Right atrium auricular region (tissue), 2 donors: ENCODE measurements at regions not wholly inside any gene's neighbourhood (a gene's known extent, or its start where the extent isn't known, plus 50 kb on each side); places are given as distances from the start of the nearest gene placed in this dataset.
"Not testable (repeated sequence)": the region's sequence is repeated elsewhere in the genome, so short reads cannot be mapped to it uniquely, and the experiment has no call there.

ENCODE experiments used
- DNase-seq: peaks from one replicate; pipeline ENCODE4 v3.0.0-alpha.2; 2019; ENCODE audit warnings: low spot score
- H3K27ac ChIP-seq, 2 donors: fragments of 200-600 bp; sonication (generic); 1 replicate in 1 of 2; 2 replicates in 1 of 2; pipeline ENCODE4 v1.5.1; 2016 to 2019
- H3K27me3 ChIP-seq, 2 donors: fragments of 200-600 bp; sonication (generic); one replicate each; pipeline versions ENCODE4 v1.5.1 to v1.6.0; 2017 to 2019
- H3K36me3 ChIP-seq: fragments of 200-600 bp; sonication (generic); one replicate; pipeline ENCODE4 v1.5.1; 2016
- H3K4me1 ChIP-seq, 2 donors: fragments of 200-600 bp; sonication (generic); one replicate each; pipeline versions ENCODE4 v1.5.1 to v1.6.0; 2017 to 2019
- H3K4me3 ChIP-seq, 2 donors: fragments of 200-600 bp; sonication (generic); 1 replicate in 1 of 2; 2 replicates in 1 of 2; pipeline ENCODE4 v1.5.1; 2017 to 2019; ENCODE audit warnings: mild to moderate bottlenecking in 1 of 2, moderate library complexity in 1 of 2
- H3K9me3 ChIP-seq, 2 donors: fragments of 200-600 bp; sonication (generic); one replicate each; pipeline ENCODE4 v1.5.1; 2019
- TF ChIP-seq, protein P1 (sequence below), 2 donors: fragments of 200-600 bp; sonication (generic); IDR thresholded peaks; one replicate each; pipeline ENCODE4 v1.5.1; 2019; ENCODE audit warnings: antibody characterized with exemption in 2 of 2

DNA sequence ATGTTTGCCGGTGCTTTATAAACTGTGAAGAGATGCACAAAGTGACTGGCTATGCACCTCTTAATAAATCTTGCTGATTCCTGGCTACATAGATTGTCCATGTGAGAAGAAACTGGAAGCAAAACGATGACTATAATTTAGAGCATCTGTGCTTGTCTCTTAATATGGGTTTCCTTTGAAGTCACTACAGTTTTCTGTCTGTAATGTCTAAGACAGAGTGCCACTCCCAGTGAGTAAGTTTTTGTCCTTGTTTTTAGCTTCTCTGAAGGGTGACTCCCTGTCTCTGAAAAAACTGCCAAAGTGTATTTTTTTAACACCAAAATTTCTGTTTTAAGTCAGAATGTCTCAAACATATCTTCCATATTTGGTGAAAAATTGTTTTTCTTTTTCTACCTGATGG is 175.1 kb downstream of the FASLG start:
- no peak overlapping the region for H3K4me3 ChIP-seq
- H3K4me1 ChIP-seq: no peaks in the 10 kb centered on the region
- TF ChIP-seq, protein P1, sequence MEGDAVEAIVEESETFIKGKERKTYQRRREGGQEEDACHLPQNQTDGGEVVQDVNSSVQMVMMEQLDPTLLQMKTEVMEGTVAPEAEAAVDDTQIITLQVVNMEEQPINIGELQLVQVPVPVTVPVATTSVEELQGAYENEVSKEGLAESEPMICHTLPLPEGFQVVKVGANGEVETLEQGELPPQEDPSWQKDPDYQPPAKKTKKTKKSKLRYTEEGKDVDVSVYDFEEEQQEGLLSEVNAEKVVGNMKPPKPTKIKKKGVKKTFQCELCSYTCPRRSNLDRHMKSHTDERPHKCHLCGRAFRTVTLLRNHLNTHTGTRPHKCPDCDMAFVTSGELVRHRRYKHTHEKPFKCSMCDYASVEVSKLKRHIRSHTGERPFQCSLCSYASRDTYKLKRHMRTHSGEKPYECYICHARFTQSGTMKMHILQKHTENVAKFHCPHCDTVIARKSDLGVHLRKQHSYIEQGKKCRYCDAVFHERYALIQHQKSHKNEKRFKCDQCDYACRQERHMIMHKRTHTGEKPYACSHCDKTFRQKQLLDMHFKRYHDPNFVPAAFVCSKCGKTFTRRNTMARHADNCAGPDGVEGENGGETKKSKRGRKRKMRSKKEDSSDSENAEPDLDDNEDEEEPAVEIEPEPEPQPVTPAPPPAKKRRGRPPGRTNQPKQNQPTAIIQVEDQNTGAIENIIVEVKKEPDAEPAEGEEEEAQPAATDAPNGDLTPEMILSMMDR (IDR thresholded peaks at IDR 0.05): no peak
- no peak for DNase-seq
- H3K27me3 ChIP-seq: no peaks in the 10 kb centered on the region
- no peak overlapping the region for H3K27ac ChIP-seq
- no peaks in the 10 kb centered on the region for H3K36me3 ChIP-seq
- no peaks in the 10 kb centered on the region for H3K9me3 ChIP-seq

DNA sequence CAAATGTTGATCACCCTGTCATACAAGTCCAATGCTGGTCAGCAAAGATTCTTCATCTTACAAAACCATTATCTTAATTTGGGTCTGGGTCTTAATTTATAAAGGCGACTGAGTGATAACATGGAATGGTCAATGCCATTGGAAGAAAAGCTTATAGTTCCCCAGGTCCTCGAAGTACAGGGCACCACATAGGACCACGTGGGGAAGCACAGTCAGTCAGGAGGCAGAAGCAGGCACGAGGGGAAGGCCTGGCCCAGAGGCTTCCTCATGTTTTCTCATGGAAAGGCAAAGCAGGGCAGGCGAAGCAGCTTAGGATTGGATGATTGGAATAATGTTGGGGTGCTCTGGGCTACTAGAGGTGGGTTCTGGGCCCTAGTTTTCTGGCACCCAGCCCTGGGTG is 175.7 kb downstream of the FASLG start:
- H3K27me3 ChIP-seq: no peaks in the 10 kb centered on the region
- DNase-seq: no peak
- no peaks in the 10 kb centered on the region for H3K9me3 ChIP-seq
- H3K4me1 ChIP-seq: no peaks in the 10 kb centered on the region
- no peak overlapping the region for H3K27ac ChIP-seq
- TF ChIP-seq, protein P1 (IDR thresholded peaks at IDR 0.05): no peak
- H3K4me3 ChIP-seq: no peak overlapping the region
- H3K36me3 ChIP-seq: no peaks in the 10 kb centered on the region

DNA sequence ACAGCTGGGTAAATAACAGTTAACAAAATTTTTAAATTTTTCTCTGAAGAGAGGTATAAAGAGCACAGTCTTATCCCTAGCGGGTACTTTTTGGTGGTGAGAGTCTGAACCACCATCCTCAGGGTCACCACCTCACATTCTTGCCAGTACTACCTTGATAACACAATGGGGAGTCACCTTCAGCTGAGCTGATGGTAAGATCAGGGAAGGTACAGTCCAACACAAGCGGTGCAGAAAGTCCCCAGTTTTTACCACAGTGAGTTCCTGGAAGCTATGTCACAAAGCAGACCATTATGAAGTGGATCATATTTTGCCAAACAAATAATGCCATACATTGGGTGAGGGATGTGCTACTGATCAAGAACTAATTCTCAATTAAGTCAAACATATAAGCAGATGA is 176.9 kb downstream of the FASLG start:
- no peaks in the 10 kb centered on the region for H3K9me3 ChIP-seq
- H3K27ac ChIP-seq: no peak overlapping the region
- DNase-seq: no peak
- no peaks in the 10 kb centered on the region for H3K4me1 ChIP-seq
- TF ChIP-seq, protein P1 (IDR thresholded peaks at IDR 0.05): no peak
- no peaks in the 10 kb centered on the region for H3K36me3 ChIP-seq
- H3K4me3 ChIP-seq: no peak overlapping the region
- no peaks in the 10 kb centered on the region for H3K27me3 ChIP-seq

DNA sequence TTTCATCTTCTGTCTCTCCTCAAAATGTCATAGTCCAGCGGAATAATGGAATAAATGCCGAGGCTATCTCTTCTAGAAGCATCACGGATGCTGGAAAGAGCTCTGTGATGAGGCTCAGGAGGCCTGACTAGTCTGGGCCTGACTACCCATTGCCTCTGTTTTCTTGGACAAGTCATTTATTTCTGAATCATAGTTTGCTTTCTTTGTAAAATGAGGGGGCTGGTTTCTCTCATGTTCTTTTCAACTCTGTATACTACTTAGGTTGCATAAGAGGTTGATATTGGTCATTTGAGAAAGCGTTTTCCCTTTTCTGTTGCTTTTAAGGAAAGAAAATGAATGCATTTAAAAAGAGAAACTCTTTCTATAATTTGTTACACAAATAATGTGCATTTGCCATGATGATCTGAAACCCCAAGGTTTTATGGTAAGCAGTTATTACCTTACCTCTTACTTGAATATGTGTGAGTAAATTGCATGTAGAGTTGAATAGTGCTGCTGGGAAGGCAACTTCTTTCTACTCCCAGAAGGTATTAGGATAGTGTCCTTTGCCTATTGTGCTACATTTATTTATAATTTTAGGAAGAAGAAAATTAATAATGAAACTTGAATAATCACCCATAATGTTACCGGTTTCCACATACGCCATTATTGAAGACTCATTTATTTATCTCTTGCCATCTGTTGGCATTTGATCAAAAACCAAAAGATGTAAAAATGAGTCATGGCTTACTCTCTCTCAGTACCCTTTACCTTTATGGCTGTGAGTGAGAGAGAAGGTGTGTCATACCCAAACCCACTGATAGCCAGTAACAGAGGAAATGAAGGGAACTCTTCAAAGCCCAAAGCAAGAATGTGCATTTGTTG is 179.1 kb downstream of the FASLG start:
- TF ChIP-seq, protein P1 (IDR thresholded peaks at IDR 0.05): no peak
- H3K27ac ChIP-seq: no peak overlapping the region
- H3K9me3 ChIP-seq: no peaks in the 10 kb centered on the region
- no peak for DNase-seq
- H3K4me1 ChIP-seq: no peaks in the 10 kb centered on the region
- no peaks in the 10 kb centered on the region for H3K36me3 ChIP-seq
- H3K27me3 ChIP-seq: no peaks in the 10 kb centered on the region
- no peak overlapping the region for H3K4me3 ChIP-seq

DNA sequence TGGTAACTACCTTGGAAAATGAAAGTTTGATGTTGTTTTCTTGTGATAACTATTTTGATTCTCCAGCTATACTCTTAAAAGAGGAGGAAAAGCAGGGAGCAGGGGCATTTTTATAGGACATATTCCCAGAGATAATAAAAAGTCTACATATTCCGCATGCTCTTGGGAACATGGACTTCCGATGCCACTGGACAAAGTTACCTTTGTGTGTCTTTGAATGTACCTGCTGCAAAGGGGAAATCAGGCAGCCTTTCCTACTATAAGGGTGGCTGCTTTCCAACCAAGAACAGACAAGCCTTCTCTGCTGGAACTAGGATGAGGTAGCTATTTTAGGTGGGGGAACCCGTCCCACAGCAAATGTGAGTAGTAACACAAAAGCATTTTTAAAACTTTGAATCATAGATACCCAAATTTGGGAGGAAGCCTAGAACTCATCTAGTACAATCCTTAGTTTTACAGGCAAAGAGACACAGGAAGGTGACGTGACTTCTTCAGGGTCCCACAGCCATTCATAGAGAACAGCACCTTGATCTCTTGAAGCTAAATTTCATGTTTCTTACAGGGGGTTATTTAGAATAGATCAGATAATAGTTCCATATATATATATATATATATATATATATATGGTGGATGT is 179.9 kb downstream of the FASLG start:
- H3K27me3 ChIP-seq: no peaks in the 10 kb centered on the region
- no peaks in the 10 kb centered on the region for H3K36me3 ChIP-seq
- TF ChIP-seq, protein P1 (IDR thresholded peaks at IDR 0.05): no peak
- H3K4me3 ChIP-seq: no peak overlapping the region
- H3K4me1 ChIP-seq: no peaks in the 10 kb centered on the region
- no peaks in the 10 kb centered on the region for H3K9me3 ChIP-seq
- no peak for DNase-seq
- H3K27ac ChIP-seq: no peak overlapping the region

DNA sequence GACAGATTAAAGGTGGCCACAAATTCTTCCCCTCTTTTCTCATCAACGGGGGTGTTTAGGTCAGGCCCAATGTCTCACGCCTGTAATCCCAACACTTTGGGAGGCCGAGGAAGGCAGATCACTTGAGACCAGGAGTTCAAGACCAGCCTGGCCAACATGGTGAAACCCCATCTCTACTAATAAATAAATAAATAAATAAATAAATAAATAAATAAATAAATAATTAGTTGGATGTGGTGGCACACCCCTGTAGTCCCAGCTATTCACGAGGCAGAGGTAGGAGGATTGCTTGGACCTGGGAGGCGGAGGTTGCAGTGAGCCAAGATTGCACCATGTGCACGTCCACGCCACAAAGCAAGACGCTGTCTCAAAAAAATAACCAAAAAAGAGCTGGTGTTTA is 180.7 kb downstream of the FASLG start:
- not testable (repeated sequence) for H3K9me3 ChIP-seq, H3K4me1 ChIP-seq, H3K4me3 ChIP-seq, H3K27ac ChIP-seq, DNase-seq, H3K36me3 ChIP-seq, H3K27me3 ChIP-seq
